Karpas-422 (cell line): ENCODE measurements at regions not wholly inside any gene's neighbourhood (a gene's known extent, or its start where the extent isn't known, plus 50 kb on each side); places are given as distances from the start of the nearest gene placed in this dataset.
A peak's percentile ranks its signal among the peaks of the same experiment; 100 is the strongest.
"Not testable (repeated sequence)": the region's sequence is repeated elsewhere in the genome, so short reads cannot be mapped to it uniquely, and the experiment has no call there.

Source experiments
- DNase-seq: peaks from one replicate; pipeline ENCODE4 v3.0.0-alpha.2; 2015
- H2AFZ ChIP-seq: fragments of 200-600 bp; sonication (generic); 2 replicates; pipeline ENCODE4 v1.6.1; 2014; ENCODE audit warnings: antibody characterized with exemption, low read length, mixed read lengths
- H3K27ac ChIP-seq: fragments of 200-600 bp; sonication (generic); 2 replicates; pipeline ENCODE4 v1.5.1; 2014; ENCODE audit warnings: mild to moderate bottlenecking, low read length, moderate library complexity
- H3K27me3 ChIP-seq: fragments of 200-600 bp; sonication (generic); 2 replicates; pipeline ENCODE4 v1.6.1; 2014; ENCODE audit warnings: low read length, mixed read lengths
- H3K36me3 ChIP-seq: fragments of 200-600 bp; sonication (generic); 2 replicates; pipeline ENCODE4 v1.6.1; 2014; ENCODE audit warnings: low read length, mixed read lengths; ENCODE audit not compliant: insufficient read depth
- H3K4me1 ChIP-seq: fragments of 200-600 bp; sonication (generic); 2 replicates; pipeline ENCODE4 v1.6.1; 2014; ENCODE audit warnings: mild to moderate bottlenecking, low read length, mixed read lengths
- H3K4me2 ChIP-seq: fragments of 200-600 bp; sonication (generic); 2 replicates; pipeline ENCODE4 v1.6.1; 2014; ENCODE audit warnings: low read length, low read depth, mild to moderate bottlenecking; ENCODE audit not compliant: poor library complexity, severe bottlenecking
- H3K4me3 ChIP-seq: fragments of 200-600 bp; sonication (generic); 2 replicates; pipeline ENCODE4 v1.5.1; 2014; ENCODE audit warnings: mild to moderate bottlenecking, antibody characterized with exemption, low read length, mixed read lengths
- H3K79me2 ChIP-seq: fragments of 200-600 bp; sonication (generic); 2 replicates; pipeline ENCODE4 v1.6.1; 2014; ENCODE audit warnings: mild to moderate bottlenecking, low read length, mixed read lengths
- H3K9ac ChIP-seq: fragments of 200-600 bp; sonication (generic); 2 replicates; pipeline ENCODE4 v1.6.0; 2014; ENCODE audit warnings: low read length
- H3K9me2 ChIP-seq: fragments of 200-600 bp; sonication (generic), shearing (Covaris generic); replicated peaks from 2 replicates; pipeline ENCODE4 v1.6.0; 2014; ENCODE audit warnings: mild to moderate bottlenecking, low read length, moderate library complexity; ENCODE audit not compliant: insufficient read depth
- H3K9me3 ChIP-seq: fragments of 300-700, 200-600 bp; sonication (generic); 2 replicates; pipeline ENCODE4 v1.6.1; 2014; ENCODE audit warnings: low read length, mixed read lengths
- H4K20me1 ChIP-seq: fragments of 200-600 bp; sonication (generic); 2 replicates; pipeline ENCODE4 v1.6.1; 2014; ENCODE audit warnings: mild to moderate bottlenecking, antibody characterized with exemption, low read length, low read depth; ENCODE audit not compliant: insufficient read depth

GRCh38 chr7:136391371-136391770 is 414.2 kb upstream of the MTPN start:
- H3K9ac ChIP-seq, result no peak overlapping the region
- no peak for DNase-seq
- no peaks in the 10 kb centered on the region for H3K36me3 ChIP-seq
- H2AFZ ChIP-seq, result no peak overlapping the region
- H4K20me1 ChIP-seq, result no peaks in the 10 kb centered on the region
- H3K9me3 ChIP-seq, result no peaks in the 10 kb centered on the region
- H3K27me3 ChIP-seq, result no peaks in the 10 kb centered on the region
- H3K9me2 ChIP-seq, result no peaks in the 10 kb centered on the region
- H3K4me1 ChIP-seq, result peaks cover 4% of the 10 kb centered on the region
- no peak overlapping the region for H3K27ac ChIP-seq
- H3K4me3 ChIP-seq, result no peak overlapping the region
- H3K4me2 ChIP-seq, result no peak overlapping the region
- H3K79me2 ChIP-seq, result no peaks in the 10 kb centered on the region

- H4K20me1 ChIP-seq, result no peaks in the 10 kb centered on the region
- no peak for DNase-seq
- H3K27me3 ChIP-seq, result no peaks in the 10 kb centered on the region
- no peaks in the 10 kb centered on the region for H3K79me2 ChIP-seq
- no peaks in the 10 kb centered on the region for H3K9me3 ChIP-seq
- no peaks in the 10 kb centered on the region for H3K36me3 ChIP-seq
- no peak overlapping the region for H3K9ac ChIP-seq
- H2AFZ ChIP-seq, result no peak overlapping the region
- no peak overlapping the region for H3K4me2 ChIP-seq
- no peaks in the 10 kb centered on the region for H3K9me2 ChIP-seq
- no peak overlapping the region for H3K27ac ChIP-seq
- H3K4me3 ChIP-seq, result no peak overlapping the region
- H3K4me1 ChIP-seq, result peaks cover 4% of the 10 kb centered on the region
These were observed 412.8 kb upstream of the MTPN start for GRCh38 chr7:136389933-136390332.

- no peak overlapping the region for H3K27ac ChIP-seq
- no peak for DNase-seq
- H3K4me3 ChIP-seq, result no peak overlapping the region
- H3K4me2 ChIP-seq, result no peak overlapping the region
- H3K27me3 ChIP-seq, result no peaks in the 10 kb centered on the region
- peaks cover 4% of the 10 kb centered on the region for H3K4me1 ChIP-seq
- H3K36me3 ChIP-seq, result no peaks in the 10 kb centered on the region
- no peaks in the 10 kb centered on the region for H3K9me2 ChIP-seq
- no peaks in the 10 kb centered on the region for H3K9me3 ChIP-seq
- no peaks in the 10 kb centered on the region for H3K79me2 ChIP-seq
- H2AFZ ChIP-seq, result no peak overlapping the region
- H3K9ac ChIP-seq, result no peak overlapping the region
- no peaks in the 10 kb centered on the region for H4K20me1 ChIP-seq
These were observed 409.7 kb upstream of the MTPN start for GRCh38 chr7:136386876-136387275.

- H3K9me2 ChIP-seq, H3K4me2 ChIP-seq, H3K27me3 ChIP-seq, H3K9ac ChIP-seq, H3K9me3 ChIP-seq, H3K79me2 ChIP-seq, H4K20me1 ChIP-seq, H3K36me3 ChIP-seq, H2AFZ ChIP-seq, H3K4me3 ChIP-seq, H3K27ac ChIP-seq, DNase-seq: not testable (repeated sequence)
- peaks cover 13% of the 10 kb centered on the region for H3K4me1 ChIP-seq
These were observed 394.2 kb upstream of the MTPN start for GRCh38 chr7:136371409-136371808.

- H3K27me3 ChIP-seq, result no peaks in the 10 kb centered on the region
- no peaks in the 10 kb centered on the region for H4K20me1 ChIP-seq
- H3K4me2 ChIP-seq, result no peak overlapping the region
- H3K4me3 ChIP-seq, result no peak overlapping the region
- H3K9me2 ChIP-seq, result no peaks in the 10 kb centered on the region
- no peak overlapping the region for H3K27ac ChIP-seq
- no peaks in the 10 kb centered on the region for H3K79me2 ChIP-seq
- peaks cover 9% of the 10 kb centered on the region for H3K4me1 ChIP-seq
- no peaks in the 10 kb centered on the region for H3K9me3 ChIP-seq
- DNase-seq, result no peak
- no peak overlapping the region for H3K9ac ChIP-seq
- H3K36me3 ChIP-seq, result no peaks in the 10 kb centered on the region
- H2AFZ ChIP-seq, result 0 out of 2 replicates have a peak overlapping the region, but pooled peaks have one; percentile 23
These were observed 393.0 kb upstream of the MTPN start for GRCh38 chr7:136370137-136370536.

GRCh38 chr7:136369225-136369624 is 392.1 kb upstream of the MTPN start:
- no peaks in the 10 kb centered on the region for H3K79me2 ChIP-seq
- H3K27ac ChIP-seq, result no peak overlapping the region
- no peak overlapping the region for H3K4me2 ChIP-seq
- H3K9ac ChIP-seq, result no peak overlapping the region
- H4K20me1 ChIP-seq, result no peaks in the 10 kb centered on the region
- H3K27me3 ChIP-seq, result no peaks in the 10 kb centered on the region
- H3K36me3 ChIP-seq, result no peaks in the 10 kb centered on the region
- no peak overlapping the region for H3K4me3 ChIP-seq
- H2AFZ ChIP-seq, result no peak overlapping the region
- peaks cover 6% of the 10 kb centered on the region for H3K4me1 ChIP-seq
- DNase-seq, result no peak
- H3K9me3 ChIP-seq, result no peaks in the 10 kb centered on the region
- no peaks in the 10 kb centered on the region for H3K9me2 ChIP-seq

GRCh38 chr7:136359333-136359903 is 382.3 kb upstream of the MTPN start:
- Histone ChIP-seq H3K36me3 (no peaks in the 10 kb centered on the region), H3K4me1 (peaks cover 18% of the 10 kb centered on the region), H3K4me3 (no peak overlapping the region), H3K27ac (no peak overlapping the region), H3K4me2 (peak overlapping the region; percentile 26), H3K9me3 (no peaks in the 10 kb centered on the region), H4K20me1 (no peaks in the 10 kb centered on the region), H3K79me2 (no peaks in the 10 kb centered on the region), H3K27me3 (no peaks in the 10 kb centered on the region), H3K9ac (no peak overlapping the region), H2AFZ (no peak overlapping the region), H3K9me2 (no peaks in the 10 kb centered on the region; the same call in 1 of the 2 replicates)
- peak; percentile 69 for DNase-seq

GRCh38 chr7:136353287-136353686 is 376.1 kb upstream of the MTPN start:
- Histone ChIP-seq H3K9me2 (no peaks in the 10 kb centered on the region), H2AFZ (no peak overlapping the region), H3K79me2 (no peaks in the 10 kb centered on the region), H4K20me1 (no peaks in the 10 kb centered on the region), H3K4me1 (peaks cover 16% of the 10 kb centered on the region), H3K9ac (no peak overlapping the region), H3K4me3 (no peak overlapping the region), H3K27ac (no peak overlapping the region), H3K36me3 (no peaks in the 10 kb centered on the region), H3K9me3 (no peaks in the 10 kb centered on the region), H3K27me3 (no peaks in the 10 kb centered on the region), H3K4me2 (no peak overlapping the region)
- DNase-seq, result no peak
